ENCODE measurements at regions not wholly inside any gene's neighbourhood (a gene's known extent, or its start where the extent isn't known, plus 50 kb on each side); places are given as distances from the start of the nearest gene placed in this dataset.
"Not testable (repeated sequence)": the region's sequence is repeated elsewhere in the genome, so short reads cannot be mapped to it uniquely, and the experiment has no call there.

- no peak overlapping the region for H3K4me3 ChIP-seq (ENCODE audit: low read depth, low read length)
- no peak for TF ChIP-seq CTCF (IDR thresholded peaks at IDR 0.05; ENCODE audit: borderline replicate concordance, insufficient read depth, low read depth, low read length)
Observed at GRCh38 chrX:47776292-47777006, 60.3 kb upstream of the ZNF81 start.

- H3K4me3 ChIP-seq (ENCODE audit: low read depth, low read length): no peak overlapping the region
- TF ChIP-seq CTCF (IDR thresholded peaks at IDR 0.05; ENCODE audit: borderline replicate concordance, insufficient read depth, low read depth, low read length): no peak
Observed at GRCh38 chrX:47772764-47773163, 63.9 kb upstream of the ZNF81 start.

- no peak overlapping the region for H3K4me3 ChIP-seq (ENCODE audit: low read depth, low read length)
- no peak for TF ChIP-seq CTCF (IDR thresholded peaks at IDR 0.05; ENCODE audit: borderline replicate concordance, insufficient read depth, low read depth, low read length)
Observed at GRCh38 chrX:47771473-47771872, 65.2 kb upstream of the ZNF81 start.

- not testable (repeated sequence) for H3K4me3 ChIP-seq (ENCODE audit: low read depth, low read length)
Observed at GRCh38 chrX:47762826-47763225, 73.9 kb upstream of the ZNF81 start.

GRCh38 chrX:47752685-47753084, 84.0 kb upstream of the ZNF81 start:
- TF ChIP-seq CTCF (IDR thresholded peaks at IDR 0.05; ENCODE audit: borderline replicate concordance, insufficient read depth, low read depth, low read length): no peak
- H3K4me3 ChIP-seq (ENCODE audit: low read depth, low read length): no peak overlapping the region

- TF ChIP-seq CTCF (IDR thresholded peaks at IDR 0.05; ENCODE audit: borderline replicate concordance, insufficient read depth, low read depth, low read length): peak; percentile 40; the same call in 1 of the 2 replicates
- H3K4me3 ChIP-seq (ENCODE audit: low read depth, low read length): no peak overlapping the region
Observed at GRCh38 chrX:47751670-47752069, 85.0 kb upstream of the ZNF81 start.

GRCh38 chrX:47749185-47749967, 87.3 kb upstream of the ZNF81 start:
- TF ChIP-seq CTCF (IDR thresholded peaks at IDR 0.05; ENCODE audit: borderline replicate concordance, insufficient read depth, low read depth, low read length): no peak
- no peak overlapping the region for H3K4me3 ChIP-seq (ENCODE audit: low read depth, low read length)
